Brain microvascular endothelial cell (primary cell): ENCODE measurements at regions not wholly inside any gene's neighbourhood (a gene's known extent, or its start where the extent isn't known, plus 50 kb on each side); places are given as distances from the start of the nearest gene placed in this dataset.
A peak's percentile ranks its signal among the peaks of the same experiment; 100 is the strongest.

Source experiments
- DNase-seq: peaks from one replicate; pipeline ENCODE4 v3.0.0-alpha.2; 2020
- H3K27ac ChIP-seq: fragments of 250-450 bp; sonication (Bioruptor Pico); 2 replicates; pipeline ENCODE4 v1.5.1; 2020; ENCODE audit warnings: mild to moderate bottlenecking, moderate library complexity
- H3K27me3 ChIP-seq: fragments of 250-450 bp; sonication (Bioruptor Pico); replicated peaks from 2 replicates; pipeline ENCODE4 v1.5.1; 2020; ENCODE audit warnings: mild to moderate bottlenecking
- H3K36me3 ChIP-seq: fragments of 250-450 bp; sonication (Bioruptor Pico); replicated peaks from 2 replicates; pipeline ENCODE4 v1.5.1; 2020; ENCODE audit warnings: mild to moderate bottlenecking
- H3K4me3 ChIP-seq: 2 replicates; pipeline ENCODE4 v1.5.1; 2011; ENCODE audit warnings: low read depth, mild to moderate bottlenecking, control low read depth, low read length, moderate library complexity
- CTCF ChIP-seq: IDR thresholded peaks from 2 replicates; pipeline ENCODE4 v1.5.1; 2011; ENCODE audit warnings: low read depth, mild to moderate bottlenecking, moderate library complexity, low read length, control low read depth, inconsistent platforms; ENCODE audit errors: missing control alignments
- in situ Hi-C: cut with HindIII; loops from 2 replicates; pipeline ENCODE4 v1.10.0; 2017; ENCODE audit warnings: low sequenced_read_pairs, low pct_ligation_motif_present

- in situ Hi-C loops = no loop called here
Measured at GRCh38 chr7:121449329-121449728, 53.2 kb upstream of the FAM3C start.

GRCh38 chr7:121448429-121448828, 52.3 kb upstream of the FAM3C start:
- in situ Hi-C loops = no loop called here
- H3K27ac ChIP-seq = no peak overlapping the region
- DNase-seq = no peak
- no peak for TF ChIP-seq CTCF
- H3K4me3 ChIP-seq = no peak overlapping the region
- no peaks in the 10 kb centered on the region for H3K27me3 ChIP-seq
- no peaks in the 10 kb centered on the region for H3K36me3 ChIP-seq

More at GRCh38 chr7:121449329-121449728, 53.2 kb upstream of the FAM3C start:
- peak; percentile 28 for TF ChIP-seq CTCF
- no peak for DNase-seq
- Histone ChIP-seq H3K27ac (no peak overlapping the region), H3K27me3 (no peaks in the 10 kb centered on the region), H3K4me3 (no peak overlapping the region), H3K36me3 (no peaks in the 10 kb centered on the region)

- no peak for DNase-seq
- TF ChIP-seq CTCF = no peak
- H3K27ac ChIP-seq = no peak overlapping the region
- no peaks in the 10 kb centered on the region for H3K27me3 ChIP-seq
- H3K36me3 ChIP-seq = no peaks in the 10 kb centered on the region
- no peak overlapping the region for H3K4me3 ChIP-seq
- in situ Hi-C loops = no loop called here
Measured at GRCh38 chr7:121447911-121448300, 51.8 kb upstream of the FAM3C start.

GRCh38 chr7:121447243-121447910, 51.3 kb upstream of the FAM3C start:
- Histone ChIP-seq H3K36me3 (no peaks in the 10 kb centered on the region), H3K27ac (peak overlapping the region; percentile 0), H3K27me3 (no peaks in the 10 kb centered on the region), H3K4me3 (no peak overlapping the region)
- in situ Hi-C loops = no loop called here
- DNase-seq = no peak
- no peak for TF ChIP-seq CTCF

- TF ChIP-seq CTCF = no peak
- in situ Hi-C loops = no loop called here
Measured at GRCh38 chr7:121446526-121446925, 50.4 kb upstream of the FAM3C start.

More at GRCh38 chr7:121446526-121446925, 50.4 kb upstream of the FAM3C start:
- Histone ChIP-seq H3K27ac (no peak overlapping the region), H3K27me3 (no peaks in the 10 kb centered on the region), H3K36me3 (no peaks in the 10 kb centered on the region), H3K4me3 (no peak overlapping the region)
- DNase-seq = no peak
